ENCODE measurements at regions not wholly inside any gene's neighbourhood (a gene's known extent, or its start where the extent isn't known, plus 50 kb on each side); places are given as distances from the start of the nearest gene placed in this dataset.

- DNase-seq (ENCODE audit: low read depth in 2 of 2) = no peak
These were observed 628.2 kb downstream of the USP25 start for GRCh38 chr21:16357994-16358393.

- no peak for DNase-seq (ENCODE audit: low read depth in 2 of 2)
These were observed 629.0 kb downstream of the USP25 start for GRCh38 chr21:16358784-16359183.

DNA sequence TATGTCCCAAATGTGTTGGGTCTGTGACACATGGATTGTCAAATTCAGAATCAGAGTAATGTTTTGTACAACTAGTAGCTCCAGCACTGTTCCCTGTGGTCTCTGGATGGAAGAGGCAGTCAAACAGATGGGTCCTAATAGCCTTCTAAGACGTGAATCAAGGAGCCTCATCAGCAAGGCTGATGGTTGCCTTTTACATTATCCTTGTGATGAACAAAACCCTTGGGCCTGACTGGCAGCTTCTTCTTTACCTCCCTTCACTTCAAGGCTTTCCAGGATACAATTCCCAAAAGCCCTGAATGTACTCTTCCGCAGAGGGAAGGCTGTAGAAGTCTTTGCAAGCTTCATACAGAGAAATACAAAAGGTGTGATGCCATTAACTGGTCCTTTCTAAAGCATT, 633.3 kb downstream of the USP25 start:
- DNase-seq (ENCODE audit: low read depth in 2 of 2) = no peak

GRCh38 chr21:16363518-16363917, 633.7 kb downstream of the USP25 start:
- DNase-seq (ENCODE audit: low read depth in 2 of 2) = no peak

- DNase-seq (ENCODE audit: low read depth in 2 of 2) = no peak
These were observed 636.4 kb downstream of the USP25 start for GRCh38 chr21:16366207-16366606.

DNA sequence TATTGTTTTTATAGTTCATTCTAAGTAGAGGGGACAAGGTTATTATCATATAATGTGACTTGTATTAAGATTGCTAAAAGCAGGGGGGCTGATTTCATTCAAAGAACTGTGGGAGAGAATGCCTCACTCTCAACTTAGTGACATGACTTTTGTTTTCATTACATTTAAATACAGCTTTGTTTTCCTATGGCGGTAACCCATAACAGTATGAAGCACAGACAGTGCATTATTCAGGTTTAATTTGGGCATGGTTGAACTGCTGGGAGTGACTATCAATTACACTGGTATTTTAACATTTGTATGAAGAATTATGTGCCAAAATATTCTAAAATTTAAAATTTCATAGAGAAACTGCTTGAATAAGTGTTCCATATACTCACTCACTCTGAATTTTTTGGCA, 637.3 kb downstream of the USP25 start:
- DNase-seq (ENCODE audit: low read depth in 2 of 2) = no peak

- no peak for DNase-seq (ENCODE audit: low read depth in 2 of 2)
These were observed 640.4 kb downstream of the USP25 start for GRCh38 chr21:16370186-16370585.

- DNase-seq (ENCODE audit: low read depth in 2 of 2) = no peak
These were observed 642.8 kb downstream of the USP25 start for GRCh38 chr21:16372586-16372985.

DNA sequence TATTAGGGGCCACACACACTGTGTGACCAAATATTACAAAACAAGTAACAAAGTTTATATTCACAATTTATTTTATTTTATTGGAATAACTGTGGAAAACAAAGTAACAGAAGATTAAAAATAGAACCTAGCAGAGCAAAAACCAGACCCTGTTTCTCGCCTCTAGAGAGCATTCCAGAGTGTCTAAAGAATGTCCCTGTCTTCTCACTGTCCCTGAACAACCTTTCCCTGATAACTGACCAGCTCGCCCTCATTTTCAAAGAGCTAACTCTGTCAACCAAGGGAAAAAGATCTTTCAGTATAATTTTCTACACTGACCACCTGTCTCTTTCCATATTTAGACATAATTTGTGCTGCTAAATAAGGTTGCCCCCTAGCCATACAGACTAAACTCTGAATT, 646.9 kb downstream of the USP25 start:
- DNase-seq (ENCODE audit: low read depth in 2 of 2) = no peak

DNA sequence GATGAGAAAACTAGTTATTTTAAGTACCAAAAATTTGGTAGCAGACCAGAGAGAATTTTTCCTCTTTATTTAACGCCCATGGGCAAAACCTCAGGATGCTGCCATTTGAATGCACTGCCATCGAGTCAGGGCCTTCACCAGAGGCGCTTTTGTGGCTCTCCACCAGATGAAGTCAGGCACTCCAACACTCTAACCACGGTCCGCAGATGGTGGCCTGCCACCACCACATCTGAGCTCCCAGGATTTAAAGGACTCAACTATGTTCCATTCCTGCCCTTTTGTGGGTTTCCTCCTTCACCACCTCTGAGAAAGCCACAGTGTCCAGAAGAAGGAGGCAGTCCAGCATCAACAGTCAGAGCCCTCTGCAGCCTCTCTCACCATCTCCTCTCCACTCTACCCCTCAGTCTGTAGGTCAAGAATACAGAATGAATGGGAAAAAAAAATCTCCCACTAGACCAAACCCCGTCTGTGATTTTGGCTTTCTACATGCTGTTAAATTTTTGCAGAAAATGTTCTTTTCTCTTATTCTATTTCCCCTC, 647.4 kb downstream of the USP25 start:
- DNase-seq (ENCODE audit: low read depth in 2 of 2) = no peak

DNA sequence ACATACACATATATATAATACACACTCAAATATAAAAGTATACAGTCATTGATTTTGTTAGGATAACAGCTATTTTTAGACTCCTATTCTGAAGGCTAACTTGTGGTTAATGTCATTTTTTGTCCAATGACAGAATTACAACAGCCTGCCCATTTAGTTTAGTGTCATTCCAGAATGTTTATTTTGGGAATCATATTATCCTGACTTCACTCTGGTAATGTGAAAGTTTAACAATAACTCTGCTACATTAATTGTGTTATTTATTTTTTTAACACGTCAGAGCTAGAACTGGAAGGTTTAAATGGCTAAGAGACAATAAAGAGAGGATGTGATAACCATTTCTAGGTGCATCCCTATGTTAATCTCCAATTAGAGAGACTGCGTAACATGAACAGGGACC, 648.1 kb downstream of the USP25 start:
- no peak for DNase-seq (ENCODE audit: low read depth in 2 of 2)

- DNase-seq (ENCODE audit: low read depth in 2 of 2) = no peak
These were observed 648.7 kb downstream of the USP25 start for GRCh38 chr21:16378525-16378924.

GRCh38 chr21:16388291-16388690, 658.5 kb downstream of the USP25 start:
- DNase-seq (ENCODE audit: low read depth in 2 of 2) = no peak

- no peak for DNase-seq (ENCODE audit: low read depth in 2 of 2)
These were observed 659.3 kb downstream of the USP25 start for GRCh38 chr21:16388911-16389560.

- no peak for DNase-seq (ENCODE audit: low read depth in 2 of 2)
These were observed 659.9 kb downstream of the USP25 start for GRCh38 chr21:16389643-16390042.

DNA sequence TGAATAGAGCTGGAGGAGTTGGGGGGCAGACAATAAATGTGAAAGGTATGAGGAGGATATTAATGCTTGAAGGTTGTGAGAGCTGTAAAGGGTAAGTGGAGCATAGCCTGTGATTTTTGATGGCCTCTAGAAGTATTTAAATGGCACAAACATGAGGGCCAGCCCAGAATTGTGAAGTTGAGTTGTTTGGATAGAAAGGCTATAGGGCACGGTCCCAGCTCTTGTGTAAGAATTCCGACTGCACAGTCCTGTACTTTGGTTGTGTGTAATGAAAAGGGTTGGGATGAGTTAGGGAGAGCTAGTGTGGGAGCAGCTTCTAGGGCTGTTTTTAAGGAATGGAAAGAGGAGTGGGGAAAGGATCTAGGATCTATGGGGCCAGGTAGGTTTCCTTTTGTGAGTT, 665.5 kb downstream of the USP25 start:
- no peak for DNase-seq (ENCODE audit: low read depth in 2 of 2)

GRCh38 chr21:16402752-16403151, 673.0 kb downstream of the USP25 start:
- DNase-seq (ENCODE audit: low read depth in 2 of 2) = no peak

DNA sequence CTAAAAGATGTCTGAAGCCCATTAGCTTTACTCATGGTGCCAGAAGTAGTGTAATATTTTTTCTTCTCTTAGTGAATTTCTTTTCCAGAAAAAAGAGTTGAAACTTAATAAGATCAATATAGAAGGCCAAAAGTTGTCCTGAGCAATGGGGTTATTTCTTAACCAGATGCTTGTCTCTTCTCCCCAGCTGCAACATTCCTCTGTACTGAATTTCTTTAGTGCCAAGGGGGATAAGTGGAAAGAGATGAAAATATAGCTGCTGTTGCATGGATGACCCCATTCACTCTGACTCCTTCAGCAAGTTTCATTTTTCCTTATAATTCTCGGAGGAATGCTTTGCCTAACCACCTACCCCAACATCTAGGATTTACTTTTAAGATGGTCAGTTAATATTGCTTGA, 675.0 kb downstream of the USP25 start:
- DNase-seq (ENCODE audit: low read depth in 2 of 2) = no peak

DNA sequence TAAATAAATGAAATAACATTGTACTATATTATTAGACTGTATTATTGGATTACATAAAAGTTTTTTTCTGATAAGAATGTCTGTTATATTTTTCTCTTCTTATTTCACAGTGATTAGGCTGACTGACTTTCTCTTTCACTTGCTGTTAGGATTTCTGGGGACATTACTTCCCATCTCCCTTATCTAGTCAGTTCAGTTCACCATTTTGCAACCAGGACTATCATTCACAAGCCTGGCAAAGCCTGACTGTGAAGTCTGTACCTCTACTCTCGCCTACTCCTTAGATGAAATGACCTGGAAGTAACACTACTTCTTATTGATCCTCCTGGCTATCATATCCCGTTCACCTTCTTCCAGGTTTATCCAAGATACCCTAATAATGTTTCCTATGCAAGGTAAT, 676.6 kb downstream of the USP25 start:
- DNase-seq (ENCODE audit: low read depth in 2 of 2) = no peak

DNA sequence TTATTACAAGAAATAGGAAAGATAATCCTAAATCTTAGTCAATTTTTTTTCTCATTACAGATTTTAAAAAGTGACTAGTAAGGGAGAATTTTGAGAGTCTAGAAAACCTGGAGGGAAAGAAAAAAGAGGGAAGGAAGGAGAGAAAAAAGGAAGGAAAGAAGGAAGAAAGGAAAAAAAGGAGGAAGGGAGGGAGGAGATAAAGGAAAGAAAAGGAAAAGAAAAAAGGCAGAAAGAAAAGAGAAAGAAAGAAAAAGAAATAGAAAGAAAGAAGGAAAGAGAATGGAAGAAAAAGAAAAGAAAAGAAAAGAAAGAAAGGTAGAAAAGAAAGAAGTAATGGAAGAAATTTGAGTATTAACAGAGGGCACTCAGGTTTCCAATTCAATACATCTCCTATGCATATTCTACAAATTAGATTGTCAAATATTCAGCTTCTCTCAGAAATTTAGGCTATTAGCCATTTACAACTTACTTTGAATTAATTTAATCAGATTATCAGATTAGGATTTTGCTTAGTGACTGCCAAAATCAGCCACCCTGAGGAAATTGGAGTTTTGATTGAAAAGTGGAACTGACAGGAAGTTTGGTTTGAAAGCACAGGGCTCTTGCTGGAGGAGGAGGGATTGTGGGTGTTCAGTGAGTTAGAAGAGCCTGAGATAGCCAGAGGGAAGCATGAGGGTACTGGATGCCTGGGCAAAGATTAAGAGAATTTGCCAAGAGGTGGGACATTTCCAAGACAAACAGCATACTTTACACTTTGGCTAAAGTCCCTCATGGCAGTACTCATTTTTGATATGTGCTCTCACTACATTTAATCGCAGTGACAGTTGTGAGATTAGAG, 677.8 kb downstream of the USP25 start:
- no peak for DNase-seq (ENCODE audit: low read depth in 2 of 2)

- no peak for DNase-seq (ENCODE audit: low read depth in 2 of 2)
These were observed 678.5 kb downstream of the USP25 start for GRCh38 chr21:16408280-16408679.

DNA sequence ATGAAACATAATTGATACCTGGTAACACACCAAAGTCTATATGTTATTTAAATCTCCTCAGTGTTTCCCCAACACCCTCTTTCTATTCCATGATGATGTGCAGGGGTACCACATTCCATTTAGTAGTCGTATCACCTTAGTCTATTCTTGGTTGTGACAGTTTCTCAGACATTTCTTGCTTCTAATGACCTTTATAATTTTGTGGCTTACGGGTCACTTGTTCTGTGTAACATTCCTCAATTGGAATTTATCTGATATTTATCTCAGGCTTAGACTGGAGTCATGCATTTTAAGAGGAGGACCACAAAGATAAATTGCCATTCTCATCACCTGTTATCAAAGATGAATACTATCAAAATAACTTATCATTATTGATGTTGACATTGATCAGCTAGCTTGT, 679.6 kb downstream of the USP25 start:
- no peak for DNase-seq (ENCODE audit: low read depth in 2 of 2)

DNA sequence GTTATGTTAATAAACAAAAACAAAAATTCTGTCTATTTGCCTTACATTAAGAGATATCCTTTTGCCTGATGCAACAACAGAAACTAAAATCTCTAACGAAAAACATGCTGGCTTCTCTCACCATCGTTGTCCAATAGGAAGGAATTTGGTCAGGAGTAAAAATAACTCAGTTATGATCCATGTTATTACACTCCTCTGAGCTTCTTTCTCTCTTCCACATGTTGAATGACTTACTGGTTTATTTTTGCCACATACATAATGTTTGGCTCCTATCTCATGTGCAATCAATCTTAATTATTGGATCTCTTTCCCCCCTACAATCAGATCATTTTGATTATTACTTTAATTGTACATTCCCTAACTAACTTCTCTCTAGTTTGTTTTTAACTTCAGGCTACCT, 688.4 kb downstream of the USP25 start:
- no peak for DNase-seq (ENCODE audit: low read depth in 2 of 2)

Data from activated CD4-positive, alpha-beta T cell treated with anti-CD3 and anti-CD28 coated beads for 24 hours (primary cell).